ENCODE measurements at regions not wholly inside any gene's neighbourhood (a gene's known extent, or its start where the extent isn't known, plus 50 kb on each side); places are given as distances from the start of the nearest gene placed in this dataset.

- H2AK5ac ChIP-seq (ENCODE audit: low read length, severe bottlenecking) = no peak overlapping the region
Observed at GRCh38 chr3:75334299-75334698, 329.8 kb upstream of the FRG2C start.

GRCh38 chr3:75337226-75337900 lies 326.8 kb upstream of the FRG2C start:
- no peak for DNase-seq
- Histone ChIP-seq H2BK12ac (ENCODE audit: low read length in 2 of 2) (no peak overlapping the region), H3K27ac (ENCODE audit: low read length, poor library complexity, severe bottlenecking) (no peak overlapping the region)

More at GRCh38 chr3:75334299-75334698, 329.8 kb upstream of the FRG2C start:
- Histone ChIP-seq H3K4ac (ENCODE audit: low read depth in 1 of 2, low read length in 2 of 2) (no peak overlapping the region), H3K27me3 (ENCODE audit: control insufficient read depth in 1 of 2, insufficient read depth in 1 of 2, low read length in 2 of 2) (peaks cover 0 to 53% of the 10 kb centered on the region in 2 experiments), H3K14ac (ENCODE audit: low read length in 2 of 2) (no peak overlapping the region), H2BK12ac (ENCODE audit: low read length in 2 of 2) (no peak overlapping the region), H2AFZ (ENCODE audit: low read depth, low read length) (no peak overlapping the region), H3K4me1 (ENCODE audit: control insufficient read depth, insufficient read depth, low read depth, low read length) (no peaks in the 10 kb centered on the region), H3K4me3 (ENCODE audit: insufficient read depth in 1 of 2, low read depth in 1 of 2, low read length in 2 of 2) (no peak overlapping the region), H3K18ac (ENCODE audit: low read depth in 1 of 2, low read length in 2 of 2) (no peak overlapping the region), H3K27ac (ENCODE audit: low read length, poor library complexity, severe bottlenecking) (no peak overlapping the region), H2BK15ac (ENCODE audit: low read depth, poor library complexity, severe bottlenecking) (no peak overlapping the region), H2BK5ac (ENCODE audit: low read depth, low read length, poor library complexity, severe bottlenecking) (no peak overlapping the region), H4K8ac (ENCODE audit: low read length) (no peak overlapping the region), H3K36me3 (ENCODE audit: control insufficient read depth in 1 of 2, insufficient read depth in 2 of 2, low read depth in 1 of 2, low read length in 2 of 2) (no peaks in the 10 kb centered on the region), H3K4me2 (ENCODE audit: low read length, poor library complexity, severe bottlenecking) (no peak overlapping the region), H3K9ac (ENCODE audit: low read length) (no peak overlapping the region), H3K23ac (ENCODE audit: low read length in 2 of 2) (no peak overlapping the region), H2BK120ac (ENCODE audit: low read depth, low read length) (no peak overlapping the region), H3K79me1 (replicated peaks; ENCODE audit: low read length, poor library complexity, severe bottlenecking) (no peaks in the 10 kb centered on the region), H4K91ac (ENCODE audit: low read length) (no peak overlapping the region), H3K9me3 (ENCODE audit: control insufficient read depth, low read length) (peaks cover 5% of the 10 kb centered on the region)
- 93% methylated on average over 2 of the region's 3 CpGs for WGBS
- DNase-seq = no peak

GRCh38 chr3:75338342-75338741 lies 325.8 kb upstream of the FRG2C start:
- Histone ChIP-seq H3K4me3 (ENCODE audit: insufficient read depth in 1 of 2, low read depth in 1 of 2, low read length in 2 of 2) (no peak overlapping the region), H4K91ac (ENCODE audit: low read length) (no peak overlapping the region), H3K9me3 (ENCODE audit: control insufficient read depth, low read length) (peaks cover 5% of the 10 kb centered on the region), H4K8ac (ENCODE audit: low read length) (no peak overlapping the region), H3K4me2 (ENCODE audit: low read length, poor library complexity, severe bottlenecking) (no peak overlapping the region), H3K14ac (ENCODE audit: low read length in 2 of 2) (no peak overlapping the region), H2BK12ac (ENCODE audit: low read length in 2 of 2) (no peak overlapping the region), H2BK5ac (ENCODE audit: low read depth, low read length, poor library complexity, severe bottlenecking) (no peak overlapping the region), H3K23ac (ENCODE audit: low read length in 2 of 2) (no peak overlapping the region), H3K27ac (ENCODE audit: low read length, poor library complexity, severe bottlenecking) (no peak overlapping the region), H3K9ac (ENCODE audit: low read length) (no peak overlapping the region), H2BK120ac (ENCODE audit: low read depth, low read length) (no peak overlapping the region), H3K18ac (ENCODE audit: low read depth in 1 of 2, low read length in 2 of 2) (no peak overlapping the region), H2AFZ (ENCODE audit: low read depth, low read length) (no peak overlapping the region), H3K4me1 (ENCODE audit: control insufficient read depth, insufficient read depth, low read depth, low read length) (no peaks in the 10 kb centered on the region), H2BK15ac (ENCODE audit: low read depth, poor library complexity, severe bottlenecking) (no peak overlapping the region), H3K27me3 (ENCODE audit: control insufficient read depth in 1 of 2, insufficient read depth in 1 of 2, low read length in 2 of 2) (peaks cover 0 to 58% of the 10 kb centered on the region in 2 experiments), H3K36me3 (ENCODE audit: control insufficient read depth in 1 of 2, insufficient read depth in 2 of 2, low read depth in 1 of 2, low read length in 2 of 2) (no peaks in the 10 kb centered on the region), H2AK5ac (ENCODE audit: low read length, severe bottlenecking) (no peak overlapping the region), H3K79me1 (replicated peaks; ENCODE audit: low read length, poor library complexity, severe bottlenecking) (no peaks in the 10 kb centered on the region), H3K4ac (ENCODE audit: low read depth in 1 of 2, low read length in 2 of 2) (no peak overlapping the region)
- DNase-seq = no peak
- WGBS = 65% methylated on average over 3 of the region's 3 CpGs

More at GRCh38 chr3:75337226-75337900, 326.8 kb upstream of the FRG2C start:
- no peaks in the 10 kb centered on the region for H3K36me3 ChIP-seq (ENCODE audit: control insufficient read depth in 1 of 2, insufficient read depth in 2 of 2, low read depth in 1 of 2, low read length in 2 of 2)
- H3K9ac ChIP-seq (ENCODE audit: low read length) = no peak overlapping the region
- no peak overlapping the region for H2AFZ ChIP-seq (ENCODE audit: low read depth, low read length)
- H2BK5ac ChIP-seq (ENCODE audit: low read depth, low read length, poor library complexity, severe bottlenecking) = no peak overlapping the region
- no peak overlapping the region for H2BK120ac ChIP-seq (ENCODE audit: low read depth, low read length)
- peaks cover 0 to 48% of the 10 kb centered on the region in 2 experiments for H3K27me3 ChIP-seq (ENCODE audit: control insufficient read depth in 1 of 2, insufficient read depth in 1 of 2, low read length in 2 of 2)
- no peak overlapping the region for H3K4me2 ChIP-seq (ENCODE audit: low read length, poor library complexity, severe bottlenecking)
- no peak overlapping the region for H2AK5ac ChIP-seq (ENCODE audit: low read length, severe bottlenecking)
- peaks cover 5% of the 10 kb centered on the region for H3K9me3 ChIP-seq (ENCODE audit: control insufficient read depth, low read length)
- H3K4me3 ChIP-seq (ENCODE audit: insufficient read depth in 1 of 2, low read depth in 1 of 2, low read length in 2 of 2) = no peak overlapping the region
- H3K23ac ChIP-seq (ENCODE audit: low read length in 2 of 2) = no peak overlapping the region
- no peak overlapping the region for H3K4ac ChIP-seq (ENCODE audit: low read depth in 1 of 2, low read length in 2 of 2)
- no peaks in the 10 kb centered on the region for H3K4me1 ChIP-seq (ENCODE audit: control insufficient read depth, insufficient read depth, low read depth, low read length)
- no peak overlapping the region for H4K91ac ChIP-seq (ENCODE audit: low read length)
- WGBS = 70% methylated on average over 2 of the region's 3 CpGs
- no peak overlapping the region for H3K18ac ChIP-seq (ENCODE audit: low read depth in 1 of 2, low read length in 2 of 2)
- H3K14ac ChIP-seq (ENCODE audit: low read length in 2 of 2) = no peak overlapping the region
- H2BK15ac ChIP-seq (ENCODE audit: low read depth, poor library complexity, severe bottlenecking) = no peak overlapping the region
- no peak overlapping the region for H4K8ac ChIP-seq (ENCODE audit: low read length)
- no peaks in the 10 kb centered on the region for H3K79me1 ChIP-seq (replicated peaks; ENCODE audit: low read length, poor library complexity, severe bottlenecking)

- 26% methylated on average over 7 of the region's 12 CpGs for WGBS
- H4K91ac ChIP-seq (ENCODE audit: low read length) = no peak overlapping the region
- H2BK120ac ChIP-seq (ENCODE audit: low read depth, low read length) = no peak overlapping the region
- H2BK5ac ChIP-seq (ENCODE audit: low read depth, low read length, poor library complexity, severe bottlenecking) = no peak overlapping the region
- H3K4me1 ChIP-seq (ENCODE audit: control insufficient read depth, insufficient read depth, low read depth, low read length) = no peaks in the 10 kb centered on the region
- no peak overlapping the region for H2AK5ac ChIP-seq (ENCODE audit: low read length, severe bottlenecking)
- no peak overlapping the region for H2BK12ac ChIP-seq (ENCODE audit: low read length in 2 of 2)
- DNase-seq = no peak
- H3K14ac ChIP-seq (ENCODE audit: low read length in 2 of 2) = no peak overlapping the region
- H3K18ac ChIP-seq (ENCODE audit: low read depth in 1 of 2, low read length in 2 of 2) = no peak overlapping the region
- H3K4ac ChIP-seq (ENCODE audit: low read depth in 1 of 2, low read length in 2 of 2) = no peak overlapping the region
- H3K79me1 ChIP-seq (replicated peaks; ENCODE audit: low read length, poor library complexity, severe bottlenecking) = no peaks in the 10 kb centered on the region
- H3K23ac ChIP-seq (ENCODE audit: low read length in 2 of 2) = no peak overlapping the region
- H3K27me3 ChIP-seq (ENCODE audit: control insufficient read depth in 1 of 2, insufficient read depth in 1 of 2, low read length in 2 of 2) = peaks cover 0 to 67% of the 10 kb centered on the region in 2 experiments
- no peaks in the 10 kb centered on the region for H3K36me3 ChIP-seq (ENCODE audit: control insufficient read depth in 1 of 2, insufficient read depth in 2 of 2, low read depth in 1 of 2, low read length in 2 of 2)
- no peak overlapping the region for H3K27ac ChIP-seq (ENCODE audit: low read length, poor library complexity, severe bottlenecking)
- no peak overlapping the region for H3K4me2 ChIP-seq (ENCODE audit: low read length, poor library complexity, severe bottlenecking)
- H2BK15ac ChIP-seq (ENCODE audit: low read depth, poor library complexity, severe bottlenecking) = no peak overlapping the region
- H4K8ac ChIP-seq (ENCODE audit: low read length) = no peak overlapping the region
- no peak overlapping the region for H3K9ac ChIP-seq (ENCODE audit: low read length)
- no peak overlapping the region for H2AFZ ChIP-seq (ENCODE audit: low read depth, low read length)
- H3K9me3 ChIP-seq (ENCODE audit: control insufficient read depth, low read length) = no peaks in the 10 kb centered on the region
- H3K4me3 ChIP-seq (ENCODE audit: insufficient read depth in 1 of 2, low read depth in 1 of 2, low read length in 2 of 2) = no peak overlapping the region
Observed at GRCh38 chr3:75341324-75342067, 322.6 kb upstream of the FRG2C start.

Data from mesenchymal stem cell (in vitro differentiated cells and primary cell).